ENCODE measurements at regions not wholly inside any gene's neighbourhood (a gene's known extent, or its start where the extent isn't known, plus 50 kb on each side); places are given as distances from the start of the nearest gene placed in this dataset.
"Not testable (repeated sequence)": the region's sequence is repeated elsewhere in the genome, so short reads cannot be mapped to it uniquely, and the experiment has no call there.

DNA sequence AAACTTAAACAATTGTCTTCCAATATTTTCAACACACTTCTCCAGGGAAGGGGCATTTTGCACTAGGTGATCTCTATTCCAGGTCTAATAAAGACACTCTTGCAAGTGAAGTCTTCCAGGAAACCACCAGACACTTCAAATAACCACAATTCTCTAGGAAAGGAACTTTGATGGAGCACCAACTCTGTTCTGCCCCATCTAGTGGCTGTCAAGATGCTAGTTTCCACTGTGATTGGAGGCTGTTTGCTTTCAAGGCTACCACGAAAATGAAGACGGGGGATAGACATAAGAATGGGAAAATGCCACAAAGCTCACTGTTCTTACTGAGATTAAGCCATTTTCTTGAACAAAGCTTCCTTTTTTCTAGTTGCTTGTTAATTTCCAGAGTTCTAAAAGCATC lies 100.6 kb upstream of the F9 start:
- Histone ChIP-seq H3K4me1 (no peaks in the 10 kb centered on the region), H3K27ac (no peak overlapping the region), H3K27me3 (peaks cover 0 to 10% of the 10 kb centered on the region in 2 donors), H3K4me3 (no peak overlapping the region), H3K9me3 (no peaks in the 10 kb centered on the region), H3K36me3 (no peaks in the 10 kb centered on the region)
- WGBS (ENCODE audit: insufficient coverage, low coverage, low lambda C conversion rate, missing lambda C conversion rate): 4% methylated on average over 2 of the region's 2 CpGs
- ATAC-seq (peak; percentile 33 to 55 (median 51)), DNase-seq (no peak)
- intact Hi-C loops (cut with DNase I): no loop called here
- no peak for TF ChIP-seq POLR2A (IDR thresholded peaks at IDR 0.05)
- TF ChIP-seq, protein P1, sequence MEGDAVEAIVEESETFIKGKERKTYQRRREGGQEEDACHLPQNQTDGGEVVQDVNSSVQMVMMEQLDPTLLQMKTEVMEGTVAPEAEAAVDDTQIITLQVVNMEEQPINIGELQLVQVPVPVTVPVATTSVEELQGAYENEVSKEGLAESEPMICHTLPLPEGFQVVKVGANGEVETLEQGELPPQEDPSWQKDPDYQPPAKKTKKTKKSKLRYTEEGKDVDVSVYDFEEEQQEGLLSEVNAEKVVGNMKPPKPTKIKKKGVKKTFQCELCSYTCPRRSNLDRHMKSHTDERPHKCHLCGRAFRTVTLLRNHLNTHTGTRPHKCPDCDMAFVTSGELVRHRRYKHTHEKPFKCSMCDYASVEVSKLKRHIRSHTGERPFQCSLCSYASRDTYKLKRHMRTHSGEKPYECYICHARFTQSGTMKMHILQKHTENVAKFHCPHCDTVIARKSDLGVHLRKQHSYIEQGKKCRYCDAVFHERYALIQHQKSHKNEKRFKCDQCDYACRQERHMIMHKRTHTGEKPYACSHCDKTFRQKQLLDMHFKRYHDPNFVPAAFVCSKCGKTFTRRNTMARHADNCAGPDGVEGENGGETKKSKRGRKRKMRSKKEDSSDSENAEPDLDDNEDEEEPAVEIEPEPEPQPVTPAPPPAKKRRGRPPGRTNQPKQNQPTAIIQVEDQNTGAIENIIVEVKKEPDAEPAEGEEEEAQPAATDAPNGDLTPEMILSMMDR (IDR thresholded peaks at IDR 0.05): peak; percentile 4 to 44 (median 34)

DNA sequence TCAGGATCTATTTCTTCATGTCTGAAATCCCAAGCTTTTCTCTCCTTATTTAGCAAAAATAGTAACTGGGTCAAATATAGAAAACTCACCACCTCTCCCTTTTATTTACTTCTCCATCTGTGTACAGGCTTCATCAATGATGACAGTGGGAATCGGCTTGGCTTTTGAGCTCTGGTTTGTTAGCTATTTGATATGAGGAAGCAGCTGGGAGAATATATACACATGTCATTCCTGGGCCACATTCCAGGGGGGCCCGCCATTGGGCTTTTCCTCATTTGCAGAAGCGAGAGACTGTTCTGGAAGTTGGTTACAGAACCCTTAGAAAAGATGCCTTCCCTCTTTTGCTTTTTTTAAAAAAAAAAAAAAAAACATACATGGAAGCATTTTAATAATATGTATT lies 107.4 kb upstream of the F9 start:
- Histone ChIP-seq H3K4me3 (no peak overlapping the region), H3K9me3 (no peaks in the 10 kb centered on the region), H3K27me3 (no peaks in the 10 kb centered on the region), H3K36me3 (no peaks in the 10 kb centered on the region), H3K4me1 (no peaks in the 10 kb centered on the region), H3K27ac (no peak overlapping the region)
- ATAC-seq (no peak), DNase-seq (no peak)
- intact Hi-C loops (cut with DNase I): no loop called here
- WGBS (ENCODE audit: insufficient coverage, low coverage, low lambda C conversion rate, missing lambda C conversion rate): 46% methylated on average over 3 of the region's 3 CpGs
- TF ChIP-seq POLR2A (IDR thresholded peaks at IDR 0.05): no peak
- TF ChIP-seq, protein P1 (IDR thresholded peaks at IDR 0.05): no peak

DNA sequence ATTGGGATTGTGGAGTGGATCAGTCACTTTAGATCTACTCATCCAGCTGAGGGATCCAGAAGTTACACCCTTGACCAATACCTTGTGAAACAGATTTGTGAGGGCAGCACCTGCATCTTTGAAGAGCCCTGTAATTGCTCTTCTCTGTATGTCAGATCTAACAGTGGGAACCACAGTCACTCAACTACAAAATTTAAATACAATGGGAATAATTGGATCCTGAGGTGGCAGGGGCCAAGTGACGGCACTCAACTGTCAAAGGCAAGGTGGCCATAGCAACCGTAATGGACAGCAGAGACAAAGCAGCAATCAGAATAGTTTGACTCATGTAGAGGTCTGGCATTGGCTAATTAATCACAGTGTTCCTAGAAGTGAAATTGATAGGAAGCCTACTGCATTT lies 132.3 kb upstream of the F9 start:
- H3K4me1 ChIP-seq; DNase-seq; ATAC-seq; H3K9me3 ChIP-seq; H3K27me3 ChIP-seq; intact Hi-C loops (cut with DNase I); H3K27ac ChIP-seq; H3K4me3 ChIP-seq; H3K36me3 ChIP-seq: not testable (repeated sequence)
- WGBS (ENCODE audit: insufficient coverage, low coverage, low lambda C conversion rate, missing lambda C conversion rate): 100% methylated on average over 2 of the region's 2 CpGs

DNA sequence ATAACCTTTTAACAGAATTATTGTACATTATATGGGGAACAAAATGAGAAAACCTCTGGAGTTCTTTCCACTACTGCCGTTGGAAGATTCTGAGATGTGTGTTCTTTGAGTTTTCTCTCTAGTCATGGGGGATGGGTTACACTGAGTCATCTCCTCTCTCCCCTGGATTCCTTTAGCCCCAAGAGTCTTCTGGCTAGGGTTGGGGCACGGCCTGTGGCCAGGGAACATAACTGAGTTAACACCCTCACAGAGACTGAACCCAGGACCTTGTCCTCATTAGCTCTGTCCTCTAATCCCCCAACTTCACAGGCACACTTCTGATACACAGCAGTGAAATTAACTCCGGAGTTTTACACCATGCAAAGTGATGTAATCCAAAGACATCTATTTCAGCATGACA lies 142.3 kb upstream of the F9 start:
- intact Hi-C loops (cut with DNase I): no loop called here
- ATAC-seq: no peak
- Histone ChIP-seq H3K4me1 (no peaks in the 10 kb centered on the region), H3K27me3 (peaks cover 0 to under 1% of the 10 kb centered on the region in 2 donors), H3K27ac (no peak overlapping the region), H3K9me3 (no peaks in the 10 kb centered on the region), H3K36me3 (no peaks in the 10 kb centered on the region), H3K4me3 (no peak overlapping the region)
- 34% methylated on average over 3 of the region's 3 CpGs for WGBS (ENCODE audit: insufficient coverage, low coverage, low lambda C conversion rate, missing lambda C conversion rate)
- no peak for TF ChIP-seq POLR2A (IDR thresholded peaks at IDR 0.05)
- TF ChIP-seq, protein P1 (IDR thresholded peaks at IDR 0.05): no peak
- DNase-seq: no peak

DNA sequence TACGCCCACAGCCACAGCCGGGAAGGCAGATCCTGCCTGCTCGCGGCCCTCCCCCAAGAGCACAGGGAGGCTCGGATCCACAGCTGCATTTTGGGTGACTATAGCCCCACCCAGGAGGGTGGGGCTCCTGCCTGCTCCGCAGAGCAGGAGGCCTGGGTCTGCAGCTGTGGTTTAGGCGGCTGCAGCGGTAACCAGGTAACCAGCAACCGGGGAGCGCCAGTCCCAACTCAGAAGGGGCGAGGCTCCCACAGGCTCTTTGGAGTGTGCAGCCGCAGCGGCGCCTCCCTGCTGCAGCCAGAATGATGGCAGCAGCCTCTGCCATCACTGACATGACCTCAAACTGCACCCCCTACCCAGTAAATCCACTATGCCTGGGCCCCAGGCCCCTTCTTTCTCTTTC lies 148.0 kb upstream of the F9 start:
- Histone ChIP-seq H3K27ac (no peak overlapping the region), H3K4me3 (no peak overlapping the region), H3K36me3 (no peaks in the 10 kb centered on the region), H3K9me3 (no peaks in the 10 kb centered on the region), H3K4me1 (no peaks in the 10 kb centered on the region), H3K27me3 (peaks cover 0 to 4% of the 10 kb centered on the region in 2 donors)
- no peak for TF ChIP-seq POLR2A (IDR thresholded peaks at IDR 0.05)
- TF ChIP-seq, protein P1 (IDR thresholded peaks at IDR 0.05): no peak
- ATAC-seq: no peak
- no peak for DNase-seq
- no CpG with 5 or more reads among the region's 14 CpGs for WGBS (ENCODE audit: insufficient coverage, low coverage, low lambda C conversion rate, missing lambda C conversion rate)
- intact Hi-C loops (cut with DNase I): no loop called here

DNA sequence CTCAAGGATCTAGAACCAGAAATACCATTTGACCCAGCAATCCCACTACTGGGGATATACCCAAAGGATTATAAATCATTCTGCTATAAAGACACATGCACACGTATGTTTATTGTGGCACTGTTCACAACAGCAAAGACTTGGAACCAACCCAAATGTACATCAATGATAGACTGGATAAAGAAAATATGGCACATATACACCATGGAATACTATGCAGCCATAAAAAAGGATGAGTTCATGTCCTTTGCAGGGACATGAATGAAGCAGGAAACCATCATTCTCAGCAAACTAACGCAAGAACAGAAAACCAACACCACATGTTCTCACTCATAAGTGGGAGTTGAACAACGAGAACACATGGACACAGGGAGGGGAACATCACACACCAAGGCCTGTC lies 154.0 kb upstream of the F9 start:
- H3K4me1 ChIP-seq; H3K4me3 ChIP-seq; intact Hi-C loops (cut with DNase I); ATAC-seq; H3K36me3 ChIP-seq; H3K27me3 ChIP-seq; H3K27ac ChIP-seq; DNase-seq; H3K9me3 ChIP-seq: not testable (repeated sequence)
- WGBS (ENCODE audit: insufficient coverage, low coverage, low lambda C conversion rate, missing lambda C conversion rate): 47% methylated on average over 3 of the region's 3 CpGs
